ENCODE measurements at regions not wholly inside any gene's neighbourhood (a gene's known extent, or its start where the extent isn't known, plus 50 kb on each side); places are given as distances from the start of the nearest gene placed in this dataset.

GRCh38 chr2:128396500-128396891, 77.8 kb upstream of the HS6ST1 start:
- TF ChIP-seq, protein P1, sequence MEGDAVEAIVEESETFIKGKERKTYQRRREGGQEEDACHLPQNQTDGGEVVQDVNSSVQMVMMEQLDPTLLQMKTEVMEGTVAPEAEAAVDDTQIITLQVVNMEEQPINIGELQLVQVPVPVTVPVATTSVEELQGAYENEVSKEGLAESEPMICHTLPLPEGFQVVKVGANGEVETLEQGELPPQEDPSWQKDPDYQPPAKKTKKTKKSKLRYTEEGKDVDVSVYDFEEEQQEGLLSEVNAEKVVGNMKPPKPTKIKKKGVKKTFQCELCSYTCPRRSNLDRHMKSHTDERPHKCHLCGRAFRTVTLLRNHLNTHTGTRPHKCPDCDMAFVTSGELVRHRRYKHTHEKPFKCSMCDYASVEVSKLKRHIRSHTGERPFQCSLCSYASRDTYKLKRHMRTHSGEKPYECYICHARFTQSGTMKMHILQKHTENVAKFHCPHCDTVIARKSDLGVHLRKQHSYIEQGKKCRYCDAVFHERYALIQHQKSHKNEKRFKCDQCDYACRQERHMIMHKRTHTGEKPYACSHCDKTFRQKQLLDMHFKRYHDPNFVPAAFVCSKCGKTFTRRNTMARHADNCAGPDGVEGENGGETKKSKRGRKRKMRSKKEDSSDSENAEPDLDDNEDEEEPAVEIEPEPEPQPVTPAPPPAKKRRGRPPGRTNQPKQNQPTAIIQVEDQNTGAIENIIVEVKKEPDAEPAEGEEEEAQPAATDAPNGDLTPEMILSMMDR (IDR thresholded peaks at IDR 0.05), result no peak
- TF ChIP-seq POLR2A (IDR thresholded peaks at IDR 0.05), result no peak

Measured in thyroid gland (tissue), 4 donors.